SH-SY5Y (cell line): ENCODE measurements at regions not wholly inside any gene's neighbourhood (a gene's known extent, or its start where the extent isn't known, plus 50 kb on each side); places are given as distances from the start of the nearest gene placed in this dataset.

Experiments
- GATA2 ChIP-seq: IDR thresholded peaks from 2 replicates; pipeline ENCODE4 v1.6.1; 2011; ENCODE audit warnings: mild to moderate bottlenecking, low read depth, low read length
- GATA3 ChIP-seq: IDR thresholded peaks from 2 replicates; pipeline ENCODE4 v1.6.1; 2011; ENCODE audit warnings: low read depth, mild to moderate bottlenecking, low read length, moderate library complexity

GRCh38 chr2:7237466-7237865 is 320.3 kb downstream of the RNF144A start:
- no peak for TF ChIP-seq GATA2
- TF ChIP-seq GATA3 = no peak

- no peak for TF ChIP-seq GATA2
- no peak for TF ChIP-seq GATA3
These were observed 321.9 kb downstream of the RNF144A start for GRCh38 chr2:7239078-7239477.

DNA sequence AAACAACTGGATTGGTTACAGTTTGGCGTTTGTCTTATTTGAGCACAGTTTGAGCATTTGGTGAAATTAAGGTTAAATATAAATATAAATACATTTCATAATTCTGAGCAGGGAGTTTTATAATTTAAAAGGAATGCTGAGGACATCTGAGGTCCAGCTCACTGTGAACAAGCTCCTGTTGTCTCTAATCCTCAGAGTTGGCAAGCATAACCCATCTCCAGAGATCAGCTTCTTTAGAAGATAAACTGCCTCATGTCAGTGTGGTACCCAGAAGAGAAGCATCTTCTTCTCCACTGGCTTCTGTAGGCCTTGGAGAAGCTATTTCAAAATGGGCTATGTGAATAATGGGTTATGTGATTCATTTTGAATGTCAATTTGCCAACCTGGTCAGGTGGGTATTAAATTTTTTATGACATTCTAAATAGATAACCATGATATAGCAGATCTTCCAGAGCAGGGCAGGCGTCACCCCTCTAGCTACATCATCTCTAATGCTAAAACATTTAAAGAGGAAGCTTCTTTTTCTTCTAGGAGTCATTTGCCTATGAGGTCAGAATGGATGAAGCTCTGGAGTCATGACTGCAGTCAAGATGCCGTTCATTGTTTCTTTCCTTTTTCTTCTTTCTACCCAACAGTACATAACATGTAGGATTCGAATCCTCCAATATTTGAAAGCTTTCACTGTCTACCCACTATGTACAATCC is 324.0 kb downstream of the RNF144A start:
- TF ChIP-seq GATA2 (no peak), GATA3 (no peak)

DNA sequence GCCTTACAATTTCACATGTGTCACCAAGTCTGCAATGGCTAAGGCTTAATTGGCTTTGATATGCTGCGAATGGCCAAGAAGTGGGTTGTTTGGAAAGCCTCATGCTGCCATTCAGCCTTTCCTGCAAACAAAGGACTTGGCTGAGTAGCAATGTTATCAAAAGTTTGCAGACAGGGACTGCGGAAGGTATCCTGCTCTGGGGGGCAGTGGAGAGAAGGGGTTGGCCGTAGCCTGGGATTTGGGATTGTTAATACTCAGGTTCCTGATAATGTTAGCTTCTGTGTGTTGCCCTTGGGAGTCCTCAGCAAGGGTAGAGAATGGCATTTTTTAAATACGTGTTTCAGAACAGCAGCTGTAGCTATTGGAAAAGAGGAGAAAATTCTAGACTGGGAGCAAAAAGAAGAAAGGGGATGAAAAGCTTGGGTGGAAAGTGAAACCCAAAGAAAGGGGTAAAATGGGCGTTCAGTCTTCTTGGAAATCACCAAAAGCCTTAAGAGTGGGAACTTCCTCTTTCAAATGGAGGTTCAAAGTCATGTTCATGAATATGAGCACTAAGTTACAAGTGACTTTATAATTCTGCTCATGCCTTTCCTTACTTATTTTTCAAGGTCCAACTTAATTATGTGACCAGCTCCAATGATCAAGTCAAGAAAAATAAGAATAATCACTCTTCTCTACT is 325.1 kb downstream of the RNF144A start:
- TF ChIP-seq GATA2 (no peak), GATA3 (no peak)

- no peak for TF ChIP-seq GATA3
- no peak for TF ChIP-seq GATA2
These were observed 326.1 kb downstream of the RNF144A start for GRCh38 chr2:7243276-7243675.

DNA sequence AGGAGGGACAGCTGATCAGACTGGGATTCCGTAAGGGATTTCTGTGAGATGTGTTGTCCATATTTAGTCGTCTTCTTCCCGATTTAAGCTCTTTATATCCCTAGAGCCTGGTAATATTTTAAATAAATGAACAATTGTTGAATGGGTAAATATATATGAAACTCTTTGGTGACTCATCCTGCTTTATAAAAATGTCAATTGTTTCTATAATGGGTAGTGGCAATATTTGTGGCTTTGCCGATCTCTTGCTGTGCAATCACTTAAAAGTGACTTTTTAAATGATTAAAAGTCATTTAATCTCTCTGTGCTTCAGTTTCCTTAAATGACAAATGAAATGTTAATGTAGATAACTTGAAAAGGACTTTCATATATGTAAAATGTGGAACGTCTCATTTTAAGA is 339.2 kb downstream of the RNF144A start:
- TF ChIP-seq GATA2 = no peak
- no peak for TF ChIP-seq GATA3

DNA sequence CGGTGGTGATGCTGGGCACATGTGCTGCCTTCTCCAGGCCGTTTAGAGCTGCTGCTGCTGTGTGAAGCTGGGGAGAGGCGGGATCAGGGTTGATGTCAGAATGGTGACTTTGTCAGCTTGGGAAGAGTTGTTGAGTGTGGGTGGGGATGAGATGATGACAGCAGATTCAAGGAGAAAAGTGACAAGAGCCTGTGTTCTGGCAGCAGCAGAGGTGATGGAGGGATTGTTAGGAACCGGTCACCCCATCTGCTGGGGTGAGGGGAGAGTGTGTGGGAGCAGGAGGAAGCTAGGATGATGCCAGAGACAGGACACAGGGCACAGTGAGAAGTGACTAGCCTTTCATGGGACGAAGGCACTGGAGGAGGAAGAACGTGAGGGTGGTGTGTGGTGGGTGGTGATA is 345.5 kb downstream of the RNF144A start:
- TF ChIP-seq GATA3 = no peak
- TF ChIP-seq GATA2 = no peak

DNA sequence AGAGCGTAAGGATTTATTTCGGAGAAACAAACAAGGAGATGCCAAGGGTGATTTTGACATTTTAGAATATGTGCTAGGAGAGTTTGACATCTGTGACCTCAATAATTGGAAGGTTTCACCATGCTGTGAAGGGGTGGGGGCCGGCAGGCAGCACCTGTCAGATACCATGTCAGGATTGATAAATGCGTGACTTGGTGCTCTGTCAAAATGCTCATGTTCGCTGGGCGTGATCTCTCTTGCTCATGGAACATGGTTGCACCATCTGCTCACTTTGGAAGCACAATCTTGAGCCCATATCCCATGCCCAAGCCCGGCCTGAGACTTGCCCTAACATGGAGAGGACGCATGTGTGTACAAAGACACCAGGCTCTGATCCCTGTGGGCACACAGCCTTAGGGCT is 347.6 kb downstream of the RNF144A start:
- TF ChIP-seq GATA3 = no peak
- no peak for TF ChIP-seq GATA2

GRCh38 chr2:7265286-7265685 is 348.1 kb downstream of the RNF144A start:
- TF ChIP-seq GATA2 (no peak), GATA3 (no peak)

- TF ChIP-seq GATA3 (no peak), GATA2 (no peak)
These were observed 352.0 kb downstream of the RNF144A start for GRCh38 chr2:7269106-7269643.

- TF ChIP-seq GATA2 (no peak), GATA3 (no peak)
These were observed 352.8 kb downstream of the RNF144A start for GRCh38 chr2:7270011-7270431.

DNA sequence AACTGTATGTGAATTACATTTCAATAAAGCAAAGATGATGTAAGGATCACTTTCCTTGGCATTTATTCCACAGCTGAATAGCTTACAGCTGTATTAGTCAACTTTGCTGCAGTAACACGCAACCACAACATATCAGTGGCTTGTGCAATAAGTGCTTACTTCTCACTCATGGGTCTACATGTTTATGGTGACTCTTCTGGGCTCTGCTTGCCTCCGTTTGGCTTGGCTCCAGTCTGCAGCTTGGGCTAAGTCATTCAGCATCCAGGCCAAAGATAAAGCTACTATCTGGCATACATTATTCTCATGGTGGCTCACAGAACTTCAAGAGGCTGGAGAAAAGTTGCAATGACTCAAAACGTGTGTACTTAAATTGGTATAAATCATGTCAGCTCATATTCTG is 355.0 kb downstream of the RNF144A start:
- TF ChIP-seq GATA3 (no peak), GATA2 (no peak)

- no peak for TF ChIP-seq GATA2
- no peak for TF ChIP-seq GATA3
These were observed 361.8 kb downstream of the RNF144A start for GRCh38 chr2:7278984-7279383.

- TF ChIP-seq GATA3 (no peak), GATA2 (no peak)
These were observed 362.3 kb downstream of the RNF144A start for GRCh38 chr2:7279421-7279949.

GRCh38 chr2:7280790-7281189 is 363.6 kb downstream of the RNF144A start:
- TF ChIP-seq GATA3 (no peak), GATA2 (no peak)
